Prostate gland (tissue), 2 donors: ENCODE measurements at regions not wholly inside any gene's neighbourhood (a gene's known extent, or its start where the extent isn't known, plus 50 kb on each side); places are given as distances from the start of the nearest gene placed in this dataset.

Experiments used
- DNase-seq: peaks from one replicate; pipeline ENCODE4 v3.0.0-alpha.2; 2019; ENCODE audit warnings: low spot score
- H3K27ac ChIP-seq, 2 donors: fragments of 200-600 bp; sonication (generic); 2 replicates each; pipeline ENCODE4 v1.5.1; 2017 to 2019
- H3K27me3 ChIP-seq: fragments of 200-600 bp; sonication (generic); replicated peaks from 2 replicates; pipeline ENCODE4 v1.5.1; 2019; ENCODE audit not compliant: insufficient read depth
- H3K36me3 ChIP-seq, 2 donors: fragments of 200-600 bp; sonication (generic); 1 replicate in 1 of 2; 2 replicates in 1 of 2; pipeline versions ENCODE4 v1.5.1 to v1.8.1; 2017 to 2019
- H3K4me1 ChIP-seq: fragments of 200-600 bp; sonication (generic); replicated peaks from 2 replicates; pipeline ENCODE4 v1.5.1; 2019
- H3K4me3 ChIP-seq, 2 donors: fragments of 200-600 bp; sonication (generic); 2 replicates each; pipeline ENCODE4 v1.5.1; 2017 to 2019
- H3K9me3 ChIP-seq: fragments of 200-600 bp; sonication (generic); 2 replicates; pipeline ENCODE4 v1.5.1; 2017
- CTCF ChIP-seq, 4 experiments: fragments of 200-600 bp in 2 of 4; fragments of 450-650 bp in 2 of 4; sonication (generic) in 2 of 4; IDR thresholded peaks; 1 replicate in 3 of 4; 2 replicates in 1 of 4; pipeline ENCODE4 v1.5.1; 2016 to 2019; ENCODE audit warnings: antibody characterized with exemption in 4 of 4, mild to moderate bottlenecking in 2 of 4, moderate library complexity in 2 of 4
- POLR2A ChIP-seq: fragments of 450-650 bp; IDR thresholded peaks from one replicate; pipeline ENCODE4 v1.6.1; 2016; ENCODE audit warnings: antibody characterized with exemption, mild to moderate bottlenecking
- POLR2AphosphoS5 ChIP-seq: sonication (generic); formaldehyde crosslinking; IDR thresholded peaks from one replicate; pipeline ENCODE4 v1.6.1; 2017; ENCODE audit warnings: antibody characterized with exemption
- WGBS: methylation state at CpG from one replicate; pipeline ENCODE4 v1.1.5; 2018; 5-methylcytosine and 5-hydroxymethylcytosine counted together
- intact Hi-C: fragments of 100-400 bp; cut with DNase I; formaldehyde crosslinking; loops from one replicate; pipeline ENCODE4 v1.14.2; 2022

DNA sequence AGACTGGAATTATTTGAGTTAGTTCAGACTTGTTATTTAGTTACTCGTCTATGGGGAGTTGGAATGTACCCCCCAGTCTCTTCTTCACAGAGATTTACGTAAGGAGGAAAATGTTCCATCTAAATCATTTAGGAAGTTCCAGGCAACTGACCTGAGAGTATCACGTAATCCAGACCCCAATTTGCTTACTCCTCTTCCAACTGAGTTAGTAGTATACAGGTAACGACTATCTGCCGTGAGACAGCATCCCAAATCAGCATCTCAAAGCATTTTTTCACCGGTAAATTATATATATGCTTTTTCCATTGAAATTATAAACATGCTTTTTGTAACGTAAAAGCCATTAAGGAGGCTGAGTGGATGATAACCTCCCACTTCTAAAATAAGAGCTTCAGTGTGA is 214.3 kb upstream of the WSB1 start:
- TF ChIP-seq CTCF (IDR thresholded peaks at IDR 0.05) (no peak), POLR2A (no peak), POLR2AphosphoS5 (no peak)
- no peaks in the 10 kb centered on the region for H3K9me3 ChIP-seq
- intact Hi-C loops = no loop called here
- no peak for DNase-seq
- H3K27me3 ChIP-seq = no peaks in the 10 kb centered on the region
- H3K4me3 ChIP-seq = no peak overlapping the region
- 45% methylated on average over 7 of the region's 7 CpGs for WGBS
- H3K27ac ChIP-seq = no peak overlapping the region
- no peaks in the 10 kb centered on the region for H3K4me1 ChIP-seq
- no peaks in the 10 kb centered on the region for H3K36me3 ChIP-seq

DNA sequence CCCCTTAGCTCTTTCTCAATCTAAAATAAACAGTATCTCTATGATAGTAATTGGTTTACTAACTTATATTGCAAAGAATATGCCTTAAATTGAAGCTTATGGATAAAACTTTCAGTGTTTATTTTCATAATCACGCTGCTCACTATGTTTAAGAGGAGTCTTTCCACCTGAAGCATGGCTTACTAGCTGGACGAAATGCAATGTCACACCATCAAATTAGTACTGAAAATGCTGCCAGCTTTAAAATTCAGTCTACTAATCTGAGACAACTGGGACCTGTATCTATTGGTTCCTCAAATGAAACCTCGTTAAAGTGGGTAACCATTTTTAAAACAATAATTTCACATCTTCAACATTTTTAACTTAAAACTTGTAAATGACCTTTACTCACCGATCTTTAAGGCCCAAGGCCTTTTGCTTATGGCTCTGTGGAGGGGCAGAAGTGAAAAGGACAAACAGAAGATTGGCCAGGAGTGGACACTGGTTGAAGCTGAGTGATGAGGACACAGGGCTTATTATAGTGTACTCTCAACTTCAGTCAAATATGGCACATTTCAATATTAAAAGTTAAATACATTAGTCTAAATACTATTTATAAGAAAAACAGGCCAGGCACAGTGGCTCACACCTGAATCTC is 212.8 kb upstream of the WSB1 start:
- DNase-seq = no peak
- H3K27me3 ChIP-seq = no peaks in the 10 kb centered on the region
- H3K36me3 ChIP-seq = no peaks in the 10 kb centered on the region
- no peaks in the 10 kb centered on the region for H3K9me3 ChIP-seq
- no peak overlapping the region for H3K27ac ChIP-seq
- WGBS = 67% methylated on average over 4 of the region's 4 CpGs
- no peak for TF ChIP-seq CTCF (IDR thresholded peaks at IDR 0.05)
- no peak for TF ChIP-seq POLR2A
- TF ChIP-seq POLR2AphosphoS5 = no peak
- H3K4me1 ChIP-seq = no peaks in the 10 kb centered on the region
- intact Hi-C loops = no loop called here
- H3K4me3 ChIP-seq = no peak overlapping the region

DNA sequence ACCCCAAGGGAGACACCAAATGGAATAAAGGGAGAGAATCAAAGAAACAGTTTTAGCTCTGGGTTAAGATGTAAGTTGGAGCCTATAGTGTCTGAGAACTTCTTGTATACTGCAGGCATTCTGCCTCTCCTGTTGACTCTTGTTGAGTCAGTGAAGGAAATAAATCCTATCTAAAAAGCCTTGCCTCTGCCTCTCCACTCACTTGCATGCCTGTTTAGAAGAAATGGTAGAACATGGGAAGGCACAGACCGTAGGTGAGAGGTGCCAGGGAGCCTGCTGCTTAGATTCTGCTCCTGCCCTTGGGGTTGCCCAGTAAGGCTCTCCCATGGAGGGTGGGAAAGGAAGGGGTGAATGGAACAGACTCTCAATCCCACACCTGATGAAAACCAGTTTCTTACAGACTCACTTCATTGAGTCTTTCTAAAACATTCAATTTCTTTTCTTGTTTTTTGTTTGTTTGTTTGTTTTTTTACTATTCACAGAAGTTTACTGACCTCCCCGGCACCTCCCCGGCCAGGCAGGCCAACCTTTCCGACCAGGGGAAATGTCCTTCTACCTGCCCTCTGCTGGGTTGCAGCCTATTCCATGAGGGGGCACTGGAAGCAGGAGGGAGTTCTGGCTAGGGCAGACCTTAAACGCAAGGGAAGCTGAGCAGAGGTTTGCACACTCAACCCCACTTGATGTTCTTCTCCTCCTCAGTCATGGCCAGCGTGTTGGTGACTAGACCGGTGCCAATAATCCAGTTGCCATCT is 211.7 kb upstream of the WSB1 start:
- H3K4me3 ChIP-seq = no peak overlapping the region
- H3K36me3 ChIP-seq = no peaks in the 10 kb centered on the region
- H3K4me1 ChIP-seq = no peaks in the 10 kb centered on the region
- intact Hi-C loops = no loop called here
- no peak for TF ChIP-seq POLR2A
- no peak for TF ChIP-seq CTCF (IDR thresholded peaks at IDR 0.05)
- TF ChIP-seq POLR2AphosphoS5 = no peak
- no peak overlapping the region for H3K27ac ChIP-seq
- H3K9me3 ChIP-seq = no peaks in the 10 kb centered on the region
- H3K27me3 ChIP-seq = no peaks in the 10 kb centered on the region
- DNase-seq = no peak
- 77% methylated on average over 7 of the region's 7 CpGs for WGBS

DNA sequence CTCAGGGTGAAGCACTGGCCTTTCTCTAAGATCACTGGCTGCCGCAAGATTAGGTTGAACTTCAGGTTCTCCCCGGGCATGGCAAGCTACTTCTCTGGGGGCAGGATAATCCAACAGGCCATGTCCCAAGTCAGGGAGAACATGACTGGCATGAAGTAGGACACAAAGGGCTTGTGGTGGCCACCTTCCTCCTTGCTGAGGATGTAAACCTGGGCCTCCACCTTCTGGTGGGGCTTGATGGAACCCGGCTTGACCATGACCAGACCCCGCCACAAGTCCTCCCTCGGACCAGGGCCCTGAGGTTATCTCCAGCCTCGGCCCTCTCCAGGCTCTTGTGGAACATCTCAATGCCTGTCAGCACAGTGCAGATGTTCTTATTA is 211.1 kb upstream of the WSB1 start:
- WGBS = 90% methylated on average over 6 of the region's 6 CpGs
- intact Hi-C loops = no loop called here
- Histone ChIP-seq H3K27me3 (no peaks in the 10 kb centered on the region), H3K27ac (no peak overlapping the region), H3K36me3 (no peaks in the 10 kb centered on the region), H3K4me3 (no peak overlapping the region), H3K4me1 (no peaks in the 10 kb centered on the region), H3K9me3 (no peaks in the 10 kb centered on the region)
- no peak for DNase-seq
- no peak for TF ChIP-seq POLR2A
- no peak for TF ChIP-seq POLR2AphosphoS5
- no peak for TF ChIP-seq CTCF (IDR thresholded peaks at IDR 0.05)
